ENCODE measurements at regions not wholly inside any gene's neighbourhood (a gene's known extent, or its start where the extent isn't known, plus 50 kb on each side); places are given as distances from the start of the nearest gene placed in this dataset.

DNA sequence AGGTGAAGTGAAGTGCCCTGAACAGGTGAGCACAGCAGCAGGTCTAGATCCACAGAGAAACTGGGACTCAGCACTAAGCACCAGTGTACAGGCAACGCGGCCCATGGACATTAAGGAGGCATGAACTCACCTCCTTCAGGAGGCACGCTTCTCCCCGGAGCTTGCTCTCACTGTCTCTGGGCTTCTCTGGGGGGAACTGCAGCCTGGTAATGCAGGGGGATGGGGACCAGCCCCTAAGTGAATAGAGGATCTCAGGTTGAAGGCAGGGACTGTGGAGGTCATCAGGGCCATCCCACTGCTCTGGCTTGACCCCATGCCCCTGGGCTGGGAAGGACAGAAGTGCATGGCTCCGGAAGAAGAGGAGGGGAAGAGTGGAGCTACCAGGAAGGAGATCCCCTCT is 495.6 kb upstream of the B3GAT1 start:
- TF ChIP-seq, protein P1, sequence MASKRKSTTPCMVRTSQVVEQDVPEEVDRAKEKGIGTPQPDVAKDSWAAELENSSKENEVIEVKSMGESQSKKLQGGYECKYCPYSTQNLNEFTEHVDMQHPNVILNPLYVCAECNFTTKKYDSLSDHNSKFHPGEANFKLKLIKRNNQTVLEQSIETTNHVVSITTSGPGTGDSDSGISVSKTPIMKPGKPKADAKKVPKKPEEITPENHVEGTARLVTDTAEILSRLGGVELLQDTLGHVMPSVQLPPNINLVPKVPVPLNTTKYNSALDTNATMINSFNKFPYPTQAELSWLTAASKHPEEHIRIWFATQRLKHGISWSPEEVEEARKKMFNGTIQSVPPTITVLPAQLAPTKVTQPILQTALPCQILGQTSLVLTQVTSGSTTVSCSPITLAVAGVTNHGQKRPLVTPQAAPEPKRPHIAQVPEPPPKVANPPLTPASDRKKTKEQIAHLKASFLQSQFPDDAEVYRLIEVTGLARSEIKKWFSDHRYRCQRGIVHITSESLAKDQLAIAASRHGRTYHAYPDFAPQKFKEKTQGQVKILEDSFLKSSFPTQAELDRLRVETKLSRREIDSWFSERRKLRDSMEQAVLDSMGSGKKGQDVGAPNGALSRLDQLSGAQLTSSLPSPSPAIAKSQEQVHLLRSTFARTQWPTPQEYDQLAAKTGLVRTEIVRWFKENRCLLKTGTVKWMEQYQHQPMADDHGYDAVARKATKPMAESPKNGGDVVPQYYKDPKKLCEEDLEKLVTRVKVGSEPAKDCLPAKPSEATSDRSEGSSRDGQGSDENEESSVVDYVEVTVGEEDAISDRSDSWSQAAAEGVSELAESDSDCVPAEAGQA (IDR thresholded peaks at IDR 0.05; ENCODE audit: low read depth): no peak
- TF ChIP-seq, protein P1 (CRISPR knock-in tag; IDR thresholded peaks at IDR 0.05; ENCODE audit: borderline replicate concordance): no peak
- TF ChIP-seq CEBPB (IDR thresholded peaks at IDR 0.05; ENCODE audit: borderline replicate concordance, low read depth, low read length) (no peak), ONECUT2 (CRISPR knock-in tag; IDR thresholded peaks at IDR 0.05) (no peak), POGZ (CRISPR knock-in tag; IDR thresholded peaks at IDR 0.05) (no peak), RNF2 (conservative IDR thresholded peaks at IDR 0.05; ENCODE audit: low read depth) (no peak), CC2D1A (CRISPR knock-in tag; IDR thresholded peaks at IDR 0.05) (no peak), SIN3A (IDR thresholded peaks at IDR 0.05; ENCODE audit: borderline replicate concordance, low read depth, low read length) (no peak)
- TF ChIP-seq, protein P2, sequence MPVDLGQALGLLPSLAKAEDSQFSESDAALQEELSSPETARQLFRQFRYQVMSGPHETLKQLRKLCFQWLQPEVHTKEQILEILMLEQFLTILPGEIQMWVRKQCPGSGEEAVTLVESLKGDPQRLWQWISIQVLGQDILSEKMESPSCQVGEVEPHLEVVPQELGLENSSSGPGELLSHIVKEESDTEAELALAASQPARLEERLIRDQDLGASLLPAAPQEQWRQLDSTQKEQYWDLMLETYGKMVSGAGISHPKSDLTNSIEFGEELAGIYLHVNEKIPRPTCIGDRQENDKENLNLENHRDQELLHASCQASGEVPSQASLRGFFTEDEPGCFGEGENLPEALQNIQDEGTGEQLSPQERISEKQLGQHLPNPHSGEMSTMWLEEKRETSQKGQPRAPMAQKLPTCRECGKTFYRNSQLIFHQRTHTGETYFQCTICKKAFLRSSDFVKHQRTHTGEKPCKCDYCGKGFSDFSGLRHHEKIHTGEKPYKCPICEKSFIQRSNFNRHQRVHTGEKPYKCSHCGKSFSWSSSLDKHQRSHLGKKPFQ (CRISPR knock-in tag; IDR thresholded peaks at IDR 0.05; ENCODE audit: insufficient replicate concordance): no peak
